DMS114 treated with DMSO at 0.1 percent for 48 hours (cell line): ENCODE measurements at regions not wholly inside any gene's neighbourhood (a gene's known extent, or its start where the extent isn't known, plus 50 kb on each side); places are given as distances from the start of the nearest gene placed in this dataset.

Experiments
- DNase-seq: peaks from one replicate; lab custom pipeline; 2025; ENCODE audit not compliant: unreplicated experiment; lab: John Stamatoyannopoulos, UW

- DNase-seq = no peak
These were observed 164.9 kb upstream of the ADGRL2 start for GRCh38 chr1:81635816-81636215.

DNA sequence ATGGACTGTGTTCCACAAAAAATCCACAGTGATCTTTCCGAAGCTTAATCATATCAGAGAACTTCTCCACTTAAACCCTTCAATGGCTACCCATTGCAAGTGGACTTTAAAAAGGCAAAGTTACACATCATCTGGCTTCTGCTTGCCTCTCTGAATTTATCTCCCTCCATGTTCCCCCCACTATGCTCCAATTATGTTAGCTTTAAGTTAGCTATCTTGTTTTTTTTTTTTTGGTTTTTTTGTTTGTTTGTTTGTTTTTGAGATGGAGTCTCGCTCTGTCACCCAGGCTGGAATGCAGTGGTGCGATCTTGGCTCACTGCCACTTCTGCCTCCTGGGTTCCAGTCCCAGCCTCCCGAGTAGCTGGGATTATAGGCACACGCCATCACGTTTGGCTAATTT is 166.4 kb upstream of the ADGRL2 start:
- DNase-seq = no peak

GRCh38 chr1:81619156-81619555 is 181.6 kb upstream of the ADGRL2 start:
- no peak for DNase-seq

- no peak for DNase-seq
These were observed 182.4 kb upstream of the ADGRL2 start for GRCh38 chr1:81618376-81618775.

- no peak for DNase-seq
These were observed 183.3 kb upstream of the ADGRL2 start for GRCh38 chr1:81617308-81617967.

DNA sequence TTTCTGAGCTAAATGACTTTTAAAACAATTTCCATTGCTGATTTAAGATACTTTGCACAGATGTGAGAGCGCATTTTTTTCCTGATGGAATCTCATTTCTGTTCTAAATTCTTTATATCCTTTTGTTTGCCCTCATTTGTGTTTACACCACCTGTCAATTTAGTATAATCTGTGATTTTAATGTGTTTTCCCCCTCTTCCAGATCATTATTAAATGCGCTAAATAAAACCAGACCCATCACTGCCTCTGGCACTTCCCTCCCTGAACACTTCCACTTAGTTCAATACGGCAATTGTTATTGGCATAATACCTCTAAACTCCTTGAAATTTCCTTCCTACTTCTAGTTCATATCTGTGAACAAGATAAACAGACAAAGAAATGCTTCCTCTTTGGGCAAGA is 186.9 kb upstream of the ADGRL2 start:
- DNase-seq = no peak

DNA sequence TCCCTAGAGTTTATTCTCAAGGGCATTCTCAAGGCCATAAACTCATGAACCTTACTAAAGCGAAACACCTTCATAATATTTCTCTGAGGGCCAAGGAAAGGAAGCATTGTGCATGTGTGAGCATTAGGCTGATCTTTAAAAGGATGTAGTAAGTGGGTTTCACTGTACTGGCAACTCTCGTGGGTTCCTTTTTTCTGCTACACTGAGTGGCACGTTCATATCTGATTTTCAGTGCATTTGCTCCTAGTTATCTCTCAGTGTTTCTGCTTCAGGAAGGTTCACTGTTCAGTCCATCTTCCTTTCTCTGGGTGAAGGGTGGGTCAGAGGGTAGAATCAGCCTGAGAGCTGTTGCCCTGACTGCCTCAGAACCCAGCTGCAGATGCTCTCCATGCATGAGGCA is 192.8 kb upstream of the ADGRL2 start:
- no peak for DNase-seq

DNA sequence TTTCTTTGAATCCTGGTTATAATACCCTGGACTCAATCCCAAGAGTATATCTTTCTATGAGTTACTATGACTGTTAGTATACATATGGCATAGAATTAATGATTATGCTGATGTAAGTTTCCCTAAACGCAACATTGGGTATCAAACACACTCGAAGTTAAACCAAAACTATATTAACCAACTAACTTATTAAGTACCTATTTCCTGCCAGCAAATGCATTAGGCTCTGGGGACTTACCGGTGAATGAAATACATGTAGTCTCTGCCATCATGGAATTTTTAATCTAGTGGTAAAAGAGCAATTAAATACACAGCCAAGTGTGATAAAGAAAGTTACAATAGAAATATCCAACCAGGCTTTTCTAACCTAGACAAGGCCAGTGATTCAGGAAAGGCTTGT is 193.6 kb upstream of the ADGRL2 start:
- no peak for DNase-seq

DNA sequence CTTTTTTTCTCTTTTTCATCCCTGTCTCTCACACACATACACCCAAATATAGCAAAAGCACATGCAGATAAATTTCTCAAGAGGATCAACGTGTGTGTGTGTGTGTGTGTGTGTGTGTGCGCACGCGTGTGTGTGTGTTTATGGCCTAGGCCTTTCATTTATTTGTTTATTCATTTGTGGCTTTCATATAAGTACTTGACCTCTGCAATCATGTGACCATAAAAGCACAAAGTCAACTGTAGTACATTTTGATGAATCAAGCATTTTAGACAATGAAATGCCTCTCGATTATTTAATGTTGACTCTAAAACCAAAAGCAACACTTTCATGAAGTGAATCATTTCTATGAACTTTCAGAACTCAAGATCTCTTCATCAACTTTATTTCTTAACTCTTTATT is 194.1 kb upstream of the ADGRL2 start:
- no peak for DNase-seq

DNA sequence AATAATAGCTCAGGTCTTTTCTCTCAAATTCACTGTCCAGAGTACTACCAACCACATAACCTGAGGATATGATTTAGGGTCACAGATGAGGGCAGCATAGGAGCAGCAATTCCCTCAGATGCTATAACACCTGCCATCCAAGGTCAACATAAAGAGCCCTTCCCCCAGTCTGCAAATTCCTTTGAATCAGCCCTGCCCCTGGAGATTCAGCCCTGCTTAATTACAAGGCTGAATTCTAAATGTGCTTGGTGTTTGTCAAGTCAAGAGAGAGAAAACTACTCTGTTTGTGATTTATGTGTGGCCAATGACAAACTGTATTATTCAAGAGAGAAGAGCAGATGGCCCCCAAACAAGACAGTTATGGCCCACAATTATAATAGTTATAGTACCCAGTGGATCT is 195.7 kb upstream of the ADGRL2 start:
- DNase-seq = no peak

DNA sequence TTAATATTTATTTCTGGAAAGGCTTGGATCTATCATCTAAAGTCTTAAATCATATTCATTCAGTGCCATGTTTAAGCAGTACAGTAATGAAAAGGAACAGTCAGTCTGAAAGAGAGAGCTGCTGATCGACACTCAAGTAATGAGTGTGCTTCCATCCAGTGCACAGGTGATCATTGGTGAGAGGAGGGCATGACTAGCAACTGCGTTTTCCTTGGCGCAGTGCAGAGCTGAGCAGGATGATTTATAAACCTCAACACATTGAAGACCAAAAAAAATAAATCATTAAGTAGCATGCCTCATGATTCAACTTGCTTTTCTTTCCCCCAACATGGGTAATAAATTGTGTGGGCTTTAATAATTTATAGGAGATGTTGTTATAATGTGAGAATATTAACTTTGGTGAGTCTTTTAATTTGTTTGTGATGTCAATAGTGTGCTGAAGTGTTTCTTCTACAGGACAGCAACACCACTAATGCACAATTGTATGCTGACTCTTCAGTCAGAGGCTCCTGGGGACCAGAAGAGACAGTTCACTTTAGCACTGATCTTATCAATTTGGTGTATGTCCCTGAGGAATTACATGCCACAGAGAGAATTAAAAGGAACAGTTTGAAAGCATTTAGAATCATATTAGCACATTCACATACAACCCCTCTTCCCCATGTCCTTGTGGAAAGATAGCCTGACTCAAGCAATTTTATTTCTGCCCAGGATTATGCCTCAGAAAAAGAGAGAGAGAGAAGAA is 199.7 kb upstream of the ADGRL2 start:
- no peak for DNase-seq

- DNase-seq = no peak
These were observed 200.4 kb upstream of the ADGRL2 start for GRCh38 chr1:81600363-81600762.

DNA sequence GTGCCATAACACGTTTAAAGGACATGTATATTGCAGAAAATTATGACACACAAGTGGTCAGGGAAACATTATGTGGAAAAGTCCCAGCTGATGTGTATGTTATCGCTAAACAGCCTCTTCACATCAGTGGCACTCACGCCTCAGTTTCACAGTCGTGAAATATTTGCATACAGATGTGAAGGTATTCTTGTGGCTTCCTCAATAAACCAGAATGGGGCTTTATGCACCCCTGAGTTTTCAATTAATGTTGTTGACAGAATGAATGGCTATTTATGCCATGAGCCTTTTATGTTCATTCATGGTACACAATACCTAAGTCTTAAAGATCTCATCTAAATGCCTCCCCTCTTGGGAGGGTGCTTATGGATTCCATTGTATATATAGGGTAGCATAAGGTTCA is 202.1 kb upstream of the ADGRL2 start:
- DNase-seq = no peak

DNA sequence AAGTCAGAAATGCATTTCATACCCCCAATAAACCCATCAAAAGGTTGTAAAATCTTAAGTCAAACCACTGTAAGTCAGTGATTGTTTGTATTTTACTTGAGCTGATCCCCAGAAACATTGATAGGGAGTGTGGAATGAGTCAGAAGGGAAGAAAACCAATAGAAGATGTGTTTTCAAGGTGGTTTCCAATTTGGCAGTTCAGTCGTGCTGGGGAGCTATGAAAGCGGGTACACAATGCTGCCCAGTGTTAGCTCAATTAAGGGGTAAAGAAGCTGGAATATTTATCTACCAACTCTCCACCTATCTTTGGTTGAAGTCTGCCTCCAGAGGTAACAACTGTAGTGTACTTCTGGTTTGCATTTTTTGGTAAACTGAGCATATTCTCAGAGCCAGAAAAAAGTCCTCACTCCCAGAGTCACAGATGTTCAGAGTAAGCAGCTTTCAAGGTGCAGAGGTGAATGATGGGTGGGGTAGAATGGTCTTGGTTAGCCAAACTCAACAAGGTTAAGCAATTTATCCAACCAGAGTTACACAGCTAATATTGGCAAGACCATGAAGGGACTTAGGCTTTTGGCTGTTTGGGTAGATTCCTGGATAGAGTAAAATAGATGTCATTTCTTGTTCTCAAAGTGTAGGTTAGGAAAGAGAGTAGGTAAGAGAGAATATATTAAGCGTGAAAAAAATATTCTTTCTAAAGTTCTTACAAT is 202.9 kb upstream of the ADGRL2 start:
- no peak for DNase-seq

- DNase-seq = no peak
These were observed 204.4 kb upstream of the ADGRL2 start for GRCh38 chr1:81596341-81596740.

DNA sequence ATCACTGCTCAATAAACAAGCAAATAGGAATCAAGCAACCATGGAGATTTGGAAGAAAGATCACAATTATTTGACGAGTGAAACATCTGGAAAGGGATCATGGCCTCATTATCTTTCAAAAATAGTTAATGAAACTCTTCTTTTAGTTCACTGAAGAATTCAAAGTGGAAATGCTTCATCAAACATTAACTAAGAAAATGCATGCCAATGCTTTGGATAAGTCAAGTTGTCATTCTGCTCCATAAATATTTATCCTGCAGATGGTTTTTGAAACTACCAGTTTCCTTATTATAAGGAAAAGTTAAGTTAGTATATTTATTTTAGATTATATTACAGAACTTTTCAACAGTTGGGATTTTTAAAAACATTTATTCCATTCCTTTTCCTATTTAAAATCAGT is 206.5 kb upstream of the ADGRL2 start:
- no peak for DNase-seq

DNA sequence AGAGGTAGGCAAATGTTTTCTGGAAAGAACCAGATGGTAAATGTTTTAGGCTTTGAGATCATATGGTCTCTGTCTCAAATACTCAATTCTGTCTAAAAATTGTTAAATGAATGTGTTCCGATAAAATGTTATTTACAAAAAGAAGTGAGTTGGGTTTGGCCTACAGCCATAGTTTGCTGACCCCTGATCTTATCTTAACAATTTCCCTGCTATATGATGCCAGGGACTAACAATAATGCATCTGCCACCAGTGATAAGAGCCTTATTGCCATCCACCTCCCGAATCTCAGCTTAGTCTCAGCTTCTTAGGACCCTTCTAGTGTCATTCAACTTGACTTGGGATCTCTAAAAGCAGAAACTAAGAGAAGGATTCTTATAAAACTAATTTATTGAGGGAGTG is 208.5 kb upstream of the ADGRL2 start:
- no peak for DNase-seq

- DNase-seq = no peak
These were observed 210.6 kb upstream of the ADGRL2 start for GRCh38 chr1:81590171-81590570.

GRCh38 chr1:81588149-81588548 is 212.6 kb upstream of the ADGRL2 start:
- DNase-seq = no peak

- DNase-seq = no peak
These were observed 213.3 kb upstream of the ADGRL2 start for GRCh38 chr1:81587426-81587825.

- DNase-seq = no peak
These were observed 215.4 kb upstream of the ADGRL2 start for GRCh38 chr1:81585371-81585770.

DNA sequence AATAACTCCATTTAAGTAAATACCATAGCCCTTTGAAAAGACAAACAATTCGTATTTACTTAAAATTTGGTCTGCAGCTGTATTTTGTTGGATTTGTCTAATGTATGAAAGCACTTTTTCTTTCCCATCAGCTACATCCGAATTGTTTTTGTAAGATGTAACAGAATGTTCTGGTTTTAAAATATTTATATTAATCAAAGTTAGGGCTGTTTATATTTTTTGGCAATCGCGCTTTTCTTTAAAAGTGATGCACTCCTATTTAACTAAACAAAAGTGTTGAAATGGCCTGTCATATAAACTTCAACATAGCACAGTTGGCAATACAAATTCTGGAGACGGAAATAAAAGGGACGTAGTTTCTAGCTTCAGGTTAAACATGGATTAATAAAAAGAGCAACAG is 216.3 kb upstream of the ADGRL2 start:
- DNase-seq = no peak
